ENCODE measurements at regions not wholly inside any gene's neighbourhood (a gene's known extent, or its start where the extent isn't known, plus 50 kb on each side); places are given as distances from the start of the nearest gene placed in this dataset.

GRCh38 chr11:42175203-42175602 is 715.8 kb upstream of the LRRC4C start:
- Mint-ChIP-seq H3K27me3 (ENCODE audit: unreplicated experiment) (no peaks in the 10 kb centered on the region), H3K4me3 (ENCODE audit: low read depth, unreplicated experiment) (no peak overlapping the region)

GRCh38 chr11:42179216-42179615 is 719.8 kb upstream of the LRRC4C start:
- no peaks in the 10 kb centered on the region for H3K4me1 Mint-ChIP-seq (ENCODE audit: low read depth, unreplicated experiment)
- H3K9me3 Mint-ChIP-seq (ENCODE audit: low read depth, unreplicated experiment), result peaks cover 11% of the 10 kb centered on the region
- intact Hi-C loops (cut with micrococcal nuclease; ENCODE audit: unreplicated experiment), result no loop called here

More at GRCh38 chr11:42175203-42175602, 715.8 kb upstream of the LRRC4C start:
- H3K36me3 Mint-ChIP-seq (ENCODE audit: insufficient read depth, unreplicated experiment), result no peaks in the 10 kb centered on the region
- no peak for DNase-seq
- peaks cover 18% of the 10 kb centered on the region for H3K9me3 Mint-ChIP-seq (ENCODE audit: low read depth, unreplicated experiment)
- H3K27ac Mint-ChIP-seq (ENCODE audit: unreplicated experiment), result no peak overlapping the region
- no peaks in the 10 kb centered on the region for H3K4me1 Mint-ChIP-seq (ENCODE audit: low read depth, unreplicated experiment)
- intact Hi-C loops (cut with micrococcal nuclease; ENCODE audit: unreplicated experiment), result no loop called here
- no peak for TF ChIP-seq CTCF (IDR thresholded peaks at IDR 0.05; ENCODE audit: unreplicated experiment)
- no TSS peak for BruUV-seq (replicated peaks)
- CTCF ChIA-PET, result no interaction called here

GRCh38 chr11:42195289-42196013 is 736.0 kb upstream of the LRRC4C start:
- H3K4me1 Mint-ChIP-seq (ENCODE audit: low read depth, unreplicated experiment), result no peaks in the 10 kb centered on the region

More at GRCh38 chr11:42179216-42179615, 719.8 kb upstream of the LRRC4C start:
- TF ChIP-seq CTCF (IDR thresholded peaks at IDR 0.05; ENCODE audit: unreplicated experiment), result no peak
- DNase-seq, result no peak
- H3K27me3 Mint-ChIP-seq (ENCODE audit: unreplicated experiment), result no peaks in the 10 kb centered on the region
- H3K4me3 Mint-ChIP-seq (ENCODE audit: low read depth, unreplicated experiment), result no peak overlapping the region
- no peaks in the 10 kb centered on the region for H3K36me3 Mint-ChIP-seq (ENCODE audit: insufficient read depth, unreplicated experiment)
- no TSS peak for BruUV-seq (replicated peaks)
- CTCF ChIA-PET, result no interaction called here
- no peak overlapping the region for H3K27ac Mint-ChIP-seq (ENCODE audit: unreplicated experiment)

GRCh38 chr11:42200311-42200710 is 740.9 kb upstream of the LRRC4C start:
- peaks cover 12% of the 10 kb centered on the region for H3K9me3 Mint-ChIP-seq (ENCODE audit: low read depth, unreplicated experiment)
- CTCF ChIA-PET, result no interaction called here
- no TSS peak for BruUV-seq (replicated peaks)
- intact Hi-C loops (cut with micrococcal nuclease; ENCODE audit: unreplicated experiment), result no loop called here
- no peak for TF ChIP-seq CTCF (IDR thresholded peaks at IDR 0.05; ENCODE audit: unreplicated experiment)
- H3K4me3 Mint-ChIP-seq (ENCODE audit: low read depth, unreplicated experiment), result no peak overlapping the region
- H3K27me3 Mint-ChIP-seq (ENCODE audit: unreplicated experiment), result no peaks in the 10 kb centered on the region
- H3K27ac Mint-ChIP-seq (ENCODE audit: unreplicated experiment), result no peak overlapping the region
- H3K4me1 Mint-ChIP-seq (ENCODE audit: low read depth, unreplicated experiment), result no peaks in the 10 kb centered on the region
- DNase-seq, result no peak
- H3K36me3 Mint-ChIP-seq (ENCODE audit: insufficient read depth, unreplicated experiment), result no peaks in the 10 kb centered on the region

More at GRCh38 chr11:42195289-42196013, 736.0 kb upstream of the LRRC4C start:
- CTCF ChIA-PET, result no interaction called here
- Mint-ChIP-seq H3K27ac (ENCODE audit: unreplicated experiment) (no peak overlapping the region), H3K4me3 (ENCODE audit: low read depth, unreplicated experiment) (no peak overlapping the region), H3K27me3 (ENCODE audit: unreplicated experiment) (no peaks in the 10 kb centered on the region), H3K36me3 (ENCODE audit: insufficient read depth, unreplicated experiment) (no peaks in the 10 kb centered on the region), H3K9me3 (ENCODE audit: low read depth, unreplicated experiment) (peaks cover 13% of the 10 kb centered on the region)
- no TSS peak for BruUV-seq (replicated peaks)
- intact Hi-C loops (cut with micrococcal nuclease; ENCODE audit: unreplicated experiment), result no loop called here
- TF ChIP-seq CTCF (IDR thresholded peaks at IDR 0.05; ENCODE audit: unreplicated experiment), result no peak
- no peak for DNase-seq
